SK-N-SH (cell line): ENCODE measurements at regions not wholly inside any gene's neighbourhood (a gene's known extent, or its start where the extent isn't known, plus 50 kb on each side); places are given as distances from the start of the nearest gene placed in this dataset.

Source experiments
- CTCF ChIA-PET: fragments of 300-600, 350-600 bp; formaldehyde crosslinking; extraction: SDS; loops from one replicate; lab custom pipeline; 2021; lab: Yijun Ruan, JAX
- POLR2A ChIA-PET: fragments of 350-600 bp; sonication (Branson Sonifier 250); formaldehyde crosslinking; extraction: SDS; loops from one replicate; lab custom pipeline; 2020; ENCODE audit warnings: antibody characterized with exemption, inconsistent platforms; lab: Yijun Ruan, JAX
- DNase-seq: peaks from one replicate; pipeline ENCODE4 v3.0.0; 2012
- H2AFZ ChIP-seq: fragments of 200-600 bp; sonication (generic); 2 replicates; pipeline ENCODE4 v1.8.1; 2016; ENCODE audit warnings: antibody characterized with exemption, mild to moderate bottlenecking, low read depth
- H3F3A ChIP-seq: fragments of 200-600 bp; sonication (generic); replicated peaks from 2 replicates; pipeline ENCODE3; 2016; ENCODE audit warnings: antibody characterized with exemption, mild to moderate bottlenecking; ENCODE audit not compliant: insufficient read depth
- H3K27ac ChIP-seq, 2 experiments: fragments of 200-500 bp in 1 of 2; fragments of 200-600 bp in 1 of 2; sonication (Bioruptor generic) in 1 of 2; sonication (generic), shearing (Covaris generic) in 1 of 2; 2 replicates each; pipeline versions ENCODE4 v1.5.1 to v1.6.1; 2014 to 2016; ENCODE audit warnings: low read depth in 2 of 2, inconsistent platforms in 1 of 2, low read length in 1 of 2, mild to moderate bottlenecking in 1 of 2, mixed read lengths in 1 of 2
- H3K27me3 ChIP-seq: fragments of 200-600 bp; sonication (generic), shearing (Covaris generic); 2 replicates; pipeline ENCODE4 v1.6.1; 2016; ENCODE audit warnings: mixed run types; ENCODE audit not compliant: insufficient read depth
- H3K36me3 ChIP-seq, 2 experiments: fragments of 200-500 bp in 1 of 2; fragments of 200-600 bp in 1 of 2; sonication (Bioruptor generic) in 1 of 2; sonication (generic) in 1 of 2; replicated peaks in 1 of 2; 2 replicates each; pipeline versions ENCODE3 to v1.5.1; 2014 to 2016; ENCODE audit warnings: low read length in 1 of 2, mild to moderate bottlenecking in 1 of 2; ENCODE audit not compliant: insufficient read depth in 2 of 2, control insufficient read depth in 1 of 2
- H3K4me1 ChIP-seq, 2 experiments: fragments of 200-500 bp in 1 of 2; fragments of 200-600 bp in 1 of 2; sonication (Bioruptor generic) in 1 of 2; sonication (generic), shearing (Covaris generic) in 1 of 2; 2 replicates each; pipeline versions ENCODE4 v1.5.1 to v1.6.1; 2014 to 2016; ENCODE audit warnings: low read depth in 1 of 2, low read length in 1 of 2, mixed run types in 1 of 2; ENCODE audit not compliant: insufficient read depth in 2 of 2, control insufficient read depth in 1 of 2
- H3K4me2 ChIP-seq: fragments of 200-600 bp; sonication (generic), shearing (Covaris generic); 2 replicates; pipeline ENCODE4 v1.6.1; 2017; ENCODE audit warnings: mixed run types
- H3K4me3 ChIP-seq, 2 experiments: fragments of 200-500 bp in 1 of 2; fragments of 200-600 bp in 1 of 2; sonication (Bioruptor generic) in 1 of 2; sonication (generic), shearing (Covaris generic) in 1 of 2; 2 replicates each; pipeline versions ENCODE4 v1.5.1 to v1.8.1; 2014 to 2016; ENCODE audit warnings: low read depth in 2 of 2, inconsistent platforms in 1 of 2, low read length in 1 of 2, mild to moderate bottlenecking in 1 of 2, mixed read lengths in 1 of 2, moderate library complexity in 1 of 2
- H3K79me2 ChIP-seq: fragments of 200-600 bp; sonication (generic); 2 replicates; pipeline ENCODE4 v1.8.1; 2017; ENCODE audit warnings: mild to moderate bottlenecking; ENCODE audit not compliant: insufficient read depth
- H3K9ac ChIP-seq: fragments of 200-600 bp; sonication (generic); 2 replicates; pipeline ENCODE4 v1.6.1; 2017; ENCODE audit warnings: mixed run types
- H3K9me2 ChIP-seq: fragments of 200-600 bp; sonication (generic); 2 replicates; pipeline ENCODE4 v1.6.1; 2017; ENCODE audit warnings: mixed run types
- H3K9me3 ChIP-seq: fragments of 200-600 bp; sonication (generic); 2 replicates; pipeline ENCODE4 v1.6.1; 2017; ENCODE audit warnings: mixed run types, mild to moderate bottlenecking, moderate library complexity
- H4K20me1 ChIP-seq: fragments of 200-600 bp; sonication (generic); 2 replicates; pipeline ENCODE4 v1.6.1; 2017; ENCODE audit warnings: mild to moderate bottlenecking, mixed run types; ENCODE audit not compliant: insufficient read depth
- CHD2 ChIP-seq: fragments of 150-350 bp; IDR thresholded peaks from 2 replicates; pipeline ENCODE4 v1.6.1; 2018; ENCODE audit warnings: low read length; ENCODE audit not compliant: partially characterized antibody
- CTCF ChIP-seq: fragments of 200-600 bp; sonication (generic); IDR thresholded peaks from 2 replicates; pipeline ENCODE4 v1.6.1; 2017; ENCODE audit warnings: antibody characterized with exemption, mild to moderate bottlenecking, moderate library complexity
- ELF1 ChIP-seq: IDR thresholded peaks from 2 replicates; pipeline ENCODE4 v1.4.0; 2012
- EP300 ChIP-seq, 2 experiments: IDR thresholded peaks; 2 replicates each; pipeline versions ENCODE4 v1.4.0 to v1.6.1; 2012; ENCODE audit warnings: borderline replicate concordance in 1 of 2, low read depth in 1 of 2, low read length in 1 of 2
- EZH2phosphoT487 ChIP-seq: fragments of 200-600 bp; sonication (generic); IDR thresholded peaks from 2 replicates; pipeline ENCODE4 v1.6.1; 2017; ENCODE audit warnings: low read depth, mixed run types, mild to moderate bottlenecking, antibody characterized with exemption, moderate library complexity, borderline replicate concordance
- FOXM1 ChIP-seq: IDR thresholded peaks from 2 replicates; pipeline ENCODE4 v1.4.0; 2012; ENCODE audit warnings: low read depth, mild to moderate bottlenecking
- GATA2 ChIP-seq: sonication (generic); formaldehyde crosslinking; IDR thresholded peaks from 2 replicates; pipeline ENCODE4 v1.5.0; 2020; ENCODE audit warnings: mild to moderate bottlenecking, missing genetic modification reagents
- MAX ChIP-seq: IDR thresholded peaks from 2 replicates; pipeline ENCODE4 v1.4.0; 2012; ENCODE audit warnings: low read depth
- MEF2A ChIP-seq: IDR thresholded peaks from 2 replicates; pipeline ENCODE4 v1.4.0; 2012; ENCODE audit warnings: low read depth, borderline replicate concordance
- MXI1 ChIP-seq: IDR thresholded peaks from 2 replicates; pipeline ENCODE4 v1.6.1; 2012; ENCODE audit warnings: mild to moderate bottlenecking, low read depth, low read length, improper control_type of control experiment
- NFIC ChIP-seq: IDR thresholded peaks from 2 replicates; pipeline ENCODE4 v1.4.0; 2012; ENCODE audit warnings: borderline replicate concordance
- RCOR1 ChIP-seq: fragments of 150-350 bp; IDR thresholded peaks from 2 replicates; pipeline ENCODE4 v1.6.1; 2017; ENCODE audit warnings: antibody characterized with exemption, low read length
- SMC3 ChIP-seq: IDR thresholded peaks from 2 replicates; pipeline ENCODE4 v1.6.1; 2012; ENCODE audit warnings: low read depth, low read length, improper control_type of control experiment
- TAF1 ChIP-seq: IDR thresholded peaks from 2 replicates; pipeline ENCODE4 v1.6.1; 2012; ENCODE audit warnings: low read depth, mild to moderate bottlenecking, low read length, moderate library complexity, borderline replicate concordance
- TEAD4 ChIP-seq: IDR thresholded peaks from 2 replicates; pipeline ENCODE4 v1.4.0; 2012; ENCODE audit warnings: mild to moderate bottlenecking, borderline replicate concordance; ENCODE audit not compliant: insufficient read depth
- USF2 ChIP-seq: fragments of 150-350 bp; IDR thresholded peaks from 2 replicates; pipeline ENCODE4 v1.6.1; 2017; ENCODE audit warnings: antibody characterized with exemption, low read length, low read depth, borderline replicate concordance
- YY1 ChIP-seq: IDR thresholded peaks from 2 replicates; pipeline ENCODE4 v1.4.0; 2012; ENCODE audit warnings: low read depth, mild to moderate bottlenecking
- WGBS: methylation state at CpG from one replicate; pipeline ENCODE4 v1.1.6; 2017; ENCODE audit warnings: low lambda C conversion rate; 5-methylcytosine and 5-hydroxymethylcytosine counted together
- TF ChIP-seq, protein P1 (sequence below): IDR thresholded peaks from 2 replicates; pipeline ENCODE4 v1.6.1; 2012; ENCODE audit warnings: mild to moderate bottlenecking, low read depth, low read length, moderate library complexity
- TF ChIP-seq, protein P2 (sequence below): IDR thresholded peaks from 2 replicates; pipeline ENCODE4 v1.4.0; 2012; ENCODE audit warnings: low read depth, borderline replicate concordance

DNA sequence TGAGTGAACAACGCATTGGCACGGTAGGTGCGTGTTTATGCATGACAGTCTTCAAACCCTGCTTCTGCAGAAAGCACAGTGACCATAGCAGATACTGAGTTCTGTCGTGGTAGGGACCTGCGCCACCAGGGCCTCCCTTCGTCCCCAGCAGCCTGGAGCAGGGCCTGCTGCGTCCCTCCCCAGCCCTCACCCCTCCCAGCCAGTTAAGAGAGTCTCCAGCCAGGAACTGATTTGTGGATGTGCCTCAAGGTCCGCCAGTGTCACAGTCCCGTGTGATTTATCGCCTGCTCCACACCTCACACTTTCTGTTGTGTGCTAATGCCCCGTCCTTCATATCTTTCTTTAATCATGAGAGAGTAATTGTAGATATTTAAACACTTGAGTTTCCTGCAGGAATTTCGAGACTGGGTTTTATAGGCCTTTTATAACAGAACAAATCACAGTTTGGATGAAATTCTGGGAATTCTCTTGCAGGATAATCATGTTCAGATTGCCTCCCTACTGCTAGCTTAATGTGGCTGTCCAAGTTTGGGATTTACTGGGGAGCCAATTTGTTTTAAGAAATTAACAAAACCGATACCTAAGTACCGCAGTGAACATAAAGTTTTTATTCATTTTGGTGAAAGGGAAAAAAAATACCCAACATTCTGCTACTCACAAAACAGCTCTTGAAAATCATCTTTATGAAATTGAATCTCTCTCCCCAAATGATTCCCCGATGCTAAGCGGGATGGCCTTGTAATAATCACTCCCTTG lies 438.6 kb downstream of the TSHZ3 start:
- peaks cover 0 to 13% of the 10 kb centered on the region in 2 experiments; a peak in 1 of 4 replicates for H3K4me1 ChIP-seq
- POLR2A ChIA-PET: no interaction called here
- no peaks in the 10 kb centered on the region for H3K27me3 ChIP-seq
- no peaks in the 10 kb centered on the region for H3K79me2 ChIP-seq
- H3K9me2 ChIP-seq: no peaks in the 10 kb centered on the region
- no peak overlapping the region for H2AFZ ChIP-seq
- no peaks in the 10 kb centered on the region for H3K9me3 ChIP-seq
- CTCF ChIA-PET: no interaction called here
- H3K9ac ChIP-seq: no peak overlapping the region
- no peak overlapping the region for H3K4me3 ChIP-seq
- no peaks in the 10 kb centered on the region for H3K36me3 ChIP-seq
- TF ChIP-seq TAF1 (no peak), YY1 (no peak), EZH2phosphoT487 (no peak), CTCF (no peak), RCOR1 (no peak), MXI1 (no peak), EP300 (IDR thresholded peaks at IDR 0.05; ENCODE audit: borderline replicate concordance in 1 of 2, low read depth in 1 of 2, low read length in 1 of 2) (no peak), FOXM1 (no peak), TEAD4 (no peak), USF2 (no peak), CHD2 (no peak), GATA2 (CRISPR knock-in tag) (no peak), NFIC (no peak), MAX (no peak), SMC3 (no peak), ELF1 (no peak), MEF2A (no peak)
- TF ChIP-seq, protein P1, sequence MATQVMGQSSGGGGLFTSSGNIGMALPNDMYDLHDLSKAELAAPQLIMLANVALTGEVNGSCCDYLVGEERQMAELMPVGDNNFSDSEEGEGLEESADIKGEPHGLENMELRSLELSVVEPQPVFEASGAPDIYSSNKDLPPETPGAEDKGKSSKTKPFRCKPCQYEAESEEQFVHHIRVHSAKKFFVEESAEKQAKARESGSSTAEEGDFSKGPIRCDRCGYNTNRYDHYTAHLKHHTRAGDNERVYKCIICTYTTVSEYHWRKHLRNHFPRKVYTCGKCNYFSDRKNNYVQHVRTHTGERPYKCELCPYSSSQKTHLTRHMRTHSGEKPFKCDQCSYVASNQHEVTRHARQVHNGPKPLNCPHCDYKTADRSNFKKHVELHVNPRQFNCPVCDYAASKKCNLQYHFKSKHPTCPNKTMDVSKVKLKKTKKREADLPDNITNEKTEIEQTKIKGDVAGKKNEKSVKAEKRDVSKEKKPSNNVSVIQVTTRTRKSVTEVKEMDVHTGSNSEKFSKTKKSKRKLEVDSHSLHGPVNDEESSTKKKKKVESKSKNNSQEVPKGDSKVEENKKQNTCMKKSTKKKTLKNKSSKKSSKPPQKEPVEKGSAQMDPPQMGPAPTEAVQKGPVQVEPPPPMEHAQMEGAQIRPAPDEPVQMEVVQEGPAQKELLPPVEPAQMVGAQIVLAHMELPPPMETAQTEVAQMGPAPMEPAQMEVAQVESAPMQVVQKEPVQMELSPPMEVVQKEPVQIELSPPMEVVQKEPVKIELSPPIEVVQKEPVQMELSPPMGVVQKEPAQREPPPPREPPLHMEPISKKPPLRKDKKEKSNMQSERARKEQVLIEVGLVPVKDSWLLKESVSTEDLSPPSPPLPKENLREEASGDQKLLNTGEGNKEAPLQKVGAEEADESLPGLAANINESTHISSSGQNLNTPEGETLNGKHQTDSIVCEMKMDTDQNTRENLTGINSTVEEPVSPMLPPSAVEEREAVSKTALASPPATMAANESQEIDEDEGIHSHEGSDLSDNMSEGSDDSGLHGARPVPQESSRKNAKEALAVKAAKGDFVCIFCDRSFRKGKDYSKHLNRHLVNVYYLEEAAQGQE: no peak
- TF ChIP-seq, protein P2, sequence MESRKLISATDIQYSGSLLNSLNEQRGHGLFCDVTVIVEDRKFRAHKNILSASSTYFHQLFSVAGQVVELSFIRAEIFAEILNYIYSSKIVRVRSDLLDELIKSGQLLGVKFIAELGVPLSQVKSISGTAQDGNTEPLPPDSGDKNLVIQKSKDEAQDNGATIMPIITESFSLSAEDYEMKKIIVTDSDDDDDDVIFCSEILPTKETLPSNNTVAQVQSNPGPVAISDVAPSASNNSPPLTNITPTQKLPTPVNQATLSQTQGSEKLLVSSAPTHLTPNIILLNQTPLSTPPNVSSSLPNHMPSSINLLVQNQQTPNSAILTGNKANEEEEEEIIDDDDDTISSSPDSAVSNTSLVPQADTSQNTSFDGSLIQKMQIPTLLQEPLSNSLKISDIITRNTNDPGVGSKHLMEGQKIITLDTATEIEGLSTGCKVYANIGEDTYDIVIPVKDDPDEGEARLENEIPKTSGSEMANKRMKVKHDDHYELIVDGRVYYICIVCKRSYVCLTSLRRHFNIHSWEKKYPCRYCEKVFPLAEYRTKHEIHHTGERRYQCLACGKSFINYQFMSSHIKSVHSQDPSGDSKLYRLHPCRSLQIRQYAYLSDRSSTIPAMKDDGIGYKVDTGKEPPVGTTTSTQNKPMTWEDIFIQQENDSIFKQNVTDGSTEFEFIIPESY: no peak
- no peak overlapping the region for H3K4me2 ChIP-seq
- no peak overlapping the region; a peak in 1 of 4 replicates for H3K27ac ChIP-seq
- WGBS: 41% methylated on average over 13 of the region's 16 CpGs
- no peaks in the 10 kb centered on the region for H4K20me1 ChIP-seq
- no peak for DNase-seq
- no peaks in the 10 kb centered on the region for H3F3A ChIP-seq
